GM21717 (cell line): ENCODE measurements at regions not wholly inside any gene's neighbourhood (a gene's known extent, or its start where the extent isn't known, plus 50 kb on each side); places are given as distances from the start of the nearest gene placed in this dataset.
A peak's percentile ranks its signal among the peaks of the same experiment; 100 is the strongest.
"Not testable (repeated sequence)": the region's sequence is repeated elsewhere in the genome, so short reads cannot be mapped to it uniquely, and the experiment has no call there.

Source experiments
- ATAC-seq: cut with Tn5 transposase; IDR thresholded peaks from one replicate; pipeline ENCODE4 v1.9.1; 2021; ENCODE audit warnings: mild to moderate bottlenecking, moderate library complexity; ENCODE audit not compliant: unreplicated experiment

DNA sequence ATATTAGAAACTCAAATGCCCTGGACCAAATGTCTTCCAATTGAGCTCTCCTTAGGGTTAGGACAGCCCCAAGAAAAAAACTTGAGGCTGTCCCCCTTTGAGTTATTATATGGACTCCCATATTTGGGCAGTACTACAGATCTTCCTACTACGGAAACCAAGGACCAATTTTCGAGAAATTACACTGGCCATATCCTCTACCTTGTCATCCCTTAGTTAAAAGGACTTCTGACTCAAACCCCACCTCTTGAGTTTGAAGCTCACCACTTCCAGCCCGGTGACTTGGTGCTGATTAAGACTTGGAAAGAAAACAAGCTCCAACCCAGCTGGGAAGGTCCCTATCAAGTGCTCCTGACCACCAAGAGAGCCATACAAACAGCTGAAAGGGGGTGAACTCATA lies 497.0 kb upstream of the GRAMD2B start:
- ATAC-seq, result peak; percentile 52

DNA sequence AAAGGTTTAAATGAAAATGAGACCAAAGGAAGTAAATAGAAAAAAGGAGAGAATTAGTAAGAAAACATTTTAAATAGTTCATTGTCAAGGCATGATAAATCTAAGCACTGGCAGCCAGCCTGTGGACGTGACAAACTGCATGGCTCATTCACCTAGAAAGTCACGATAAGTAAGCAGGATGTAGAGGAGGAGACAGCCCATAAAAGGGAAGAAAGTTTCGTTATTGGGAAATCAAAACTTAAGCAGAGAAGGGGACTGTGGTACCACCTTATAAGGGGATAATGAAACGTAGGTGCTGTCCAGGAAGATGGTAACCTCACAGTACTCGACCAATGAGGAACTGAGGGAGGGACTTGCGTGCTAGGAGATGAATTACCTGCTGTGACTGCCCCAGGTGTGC lies 494.5 kb upstream of the GRAMD2B start:
- ATAC-seq, result peak; percentile 80

DNA sequence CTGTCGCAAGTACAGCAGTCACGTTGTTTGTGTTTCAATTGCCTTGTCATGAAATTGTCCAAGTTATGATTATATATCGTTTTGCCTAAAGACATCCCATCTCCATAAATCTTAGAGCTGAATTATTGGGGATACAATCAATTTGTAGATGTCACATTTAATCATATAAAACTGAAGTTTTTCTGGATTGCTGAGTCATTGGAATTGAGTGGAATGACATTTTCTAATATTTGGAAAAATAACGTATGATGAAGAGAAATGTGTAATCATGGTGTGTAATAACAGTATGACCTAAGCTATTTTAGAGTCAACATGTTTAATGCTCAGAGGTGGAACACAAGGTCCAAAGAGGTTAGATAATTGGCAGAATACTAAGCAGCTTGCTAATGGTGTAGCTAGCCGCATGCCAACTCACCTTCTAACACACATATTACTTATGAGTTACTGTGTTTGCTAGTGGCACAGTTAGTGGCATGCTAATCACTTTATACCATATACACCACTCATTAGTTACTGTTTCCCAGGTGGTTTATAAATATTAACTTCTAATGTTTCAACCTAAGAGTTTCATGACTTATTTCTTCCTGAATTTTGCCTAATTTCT lies 473.1 kb upstream of the GRAMD2B start:
- no peak for ATAC-seq

DNA sequence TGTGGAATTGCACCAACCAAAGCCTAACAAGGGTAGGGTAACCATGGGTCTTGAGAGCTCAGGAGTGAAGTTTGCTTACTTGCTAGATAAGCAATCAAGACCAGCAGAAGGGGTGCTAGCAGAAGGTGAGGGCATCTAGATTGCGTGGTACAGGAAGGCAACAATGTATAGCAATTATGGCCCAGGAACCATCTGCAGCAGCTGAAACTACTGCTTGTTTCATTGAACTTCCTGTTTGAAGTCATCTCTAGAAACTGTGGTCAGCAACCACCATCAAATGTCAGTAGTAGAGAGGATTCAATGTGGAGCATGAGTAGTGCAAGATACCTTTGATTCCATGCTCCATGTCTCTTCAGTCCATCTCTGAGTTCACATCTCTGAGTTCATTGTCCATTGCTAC lies 462.1 kb upstream of the GRAMD2B start:
- ATAC-seq, result peak; percentile 100

DNA sequence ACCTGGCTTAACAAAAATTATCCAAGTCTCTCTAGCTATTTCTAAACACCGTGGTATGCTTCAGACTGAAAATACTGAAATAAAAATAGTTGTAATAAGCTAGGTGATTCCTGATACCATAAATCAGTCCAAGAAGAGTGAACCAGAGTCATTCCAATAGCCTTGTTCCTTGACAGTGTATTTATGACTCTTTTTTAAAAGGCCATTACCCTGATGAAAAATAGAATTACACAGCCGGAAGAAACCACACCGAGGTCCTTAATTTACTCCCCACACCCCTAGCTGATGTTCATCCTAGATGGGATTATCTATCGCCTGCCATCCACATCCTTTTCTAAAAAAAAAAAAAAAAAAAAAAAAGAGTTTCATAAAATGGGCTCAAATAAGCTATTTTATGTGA lies 457.6 kb upstream of the GRAMD2B start:
- ATAC-seq, result no peak

DNA sequence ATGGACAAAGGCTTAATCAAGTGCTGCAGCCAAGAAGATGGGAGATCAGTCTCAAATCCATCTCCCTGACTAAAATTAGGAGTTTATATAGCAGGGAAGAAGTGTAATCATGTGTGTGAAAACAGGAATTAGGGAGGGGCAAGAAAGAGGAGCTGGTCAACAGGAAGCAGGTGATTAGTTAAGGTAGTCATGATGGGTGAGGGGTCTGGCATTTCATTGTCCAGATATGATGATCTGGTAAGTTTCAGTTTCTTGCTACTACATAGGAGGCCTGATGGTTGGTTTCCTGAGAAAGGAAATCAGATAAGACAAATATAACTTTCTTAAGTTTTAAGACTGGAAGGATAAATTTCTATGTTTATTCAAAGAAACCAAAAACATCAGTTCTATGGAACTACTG lies 455.6 kb upstream of the GRAMD2B start:
- no peak for ATAC-seq

DNA sequence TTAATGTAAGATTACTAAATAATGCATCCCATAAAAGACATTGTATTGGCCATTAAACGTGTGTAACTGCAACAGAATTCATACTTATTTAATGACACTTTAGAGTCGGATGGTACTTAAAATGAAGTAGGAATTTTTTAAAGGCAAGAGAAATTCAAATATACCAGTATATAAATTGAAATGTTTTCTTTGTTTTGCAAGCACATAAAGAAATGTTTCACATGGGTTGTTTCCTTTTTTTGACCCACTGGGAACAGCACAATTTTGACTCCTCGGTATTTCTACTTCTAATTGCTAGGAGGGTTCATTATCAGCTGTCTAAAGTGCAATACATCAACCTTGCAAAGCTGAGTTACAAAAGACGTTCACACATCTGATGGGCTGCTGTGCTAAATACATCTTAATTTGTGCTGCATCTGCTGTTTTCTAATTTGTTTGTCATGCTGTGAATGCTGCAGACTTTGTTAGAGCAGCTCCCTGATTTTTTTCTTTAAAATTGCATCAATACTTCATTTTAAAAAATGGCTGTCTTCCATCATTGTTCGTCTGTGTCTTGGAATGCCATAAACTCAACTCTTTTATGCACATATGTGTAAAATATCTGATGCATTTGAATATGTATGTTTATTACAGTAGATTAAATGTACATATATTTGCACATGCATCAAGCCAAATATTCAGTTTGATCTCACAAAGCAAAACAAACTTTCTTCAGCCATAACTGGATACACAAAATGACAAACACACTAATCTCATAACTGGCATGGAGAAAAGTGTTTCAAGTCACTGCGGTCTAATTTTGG lies 454.0 kb upstream of the GRAMD2B start:
- no peak for ATAC-seq

DNA sequence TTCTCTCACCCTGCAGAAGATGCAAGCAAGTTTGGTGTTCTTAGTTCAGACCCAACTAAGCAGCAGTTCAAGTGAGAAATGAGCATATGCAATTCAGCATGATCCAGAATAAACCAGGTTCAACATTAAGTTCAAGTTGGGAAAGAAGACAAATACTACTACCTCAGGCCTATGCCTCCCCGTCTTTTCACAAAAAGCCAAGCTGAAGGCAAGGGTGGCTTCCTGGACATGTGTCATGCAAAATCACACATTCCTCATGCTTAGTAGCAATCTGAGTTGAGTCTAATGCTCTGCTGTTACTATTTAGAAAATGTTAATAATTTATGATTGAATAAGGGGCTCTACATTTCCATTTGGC lies 453.4 kb upstream of the GRAMD2B start:
- ATAC-seq, result no peak

DNA sequence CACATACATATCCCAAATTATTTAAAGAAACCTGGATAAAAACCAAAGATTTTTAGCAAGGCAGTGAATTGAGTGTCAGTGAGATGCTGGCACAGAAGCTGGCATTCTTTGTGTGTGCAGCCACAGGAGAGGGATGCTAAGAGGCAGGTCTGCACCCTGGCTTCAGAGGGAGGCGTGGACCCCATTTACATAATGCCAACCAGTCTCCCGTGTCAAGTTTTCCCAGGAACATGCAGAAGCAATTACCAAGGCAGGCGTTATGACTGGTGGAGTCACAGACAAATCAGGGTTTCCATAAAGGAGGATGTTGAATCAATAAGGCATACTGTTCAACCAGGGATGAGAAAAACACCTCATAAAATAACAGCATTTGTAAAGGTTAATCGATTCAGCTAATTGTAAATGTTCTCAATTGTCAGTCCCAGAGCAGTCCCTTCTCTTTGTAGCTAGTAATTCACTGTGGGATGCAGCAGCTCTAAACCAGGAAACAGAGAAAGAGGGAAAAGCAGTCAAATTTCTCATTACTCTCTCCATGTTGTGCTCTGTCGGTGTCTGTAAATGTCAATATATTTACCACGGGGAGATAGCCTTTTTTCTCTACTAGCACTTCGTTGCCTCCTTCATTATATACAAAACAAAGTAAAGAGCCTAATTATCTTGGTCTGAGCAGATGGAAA lies 452.4 kb upstream of the GRAMD2B start:
- ATAC-seq, result no peak

DNA sequence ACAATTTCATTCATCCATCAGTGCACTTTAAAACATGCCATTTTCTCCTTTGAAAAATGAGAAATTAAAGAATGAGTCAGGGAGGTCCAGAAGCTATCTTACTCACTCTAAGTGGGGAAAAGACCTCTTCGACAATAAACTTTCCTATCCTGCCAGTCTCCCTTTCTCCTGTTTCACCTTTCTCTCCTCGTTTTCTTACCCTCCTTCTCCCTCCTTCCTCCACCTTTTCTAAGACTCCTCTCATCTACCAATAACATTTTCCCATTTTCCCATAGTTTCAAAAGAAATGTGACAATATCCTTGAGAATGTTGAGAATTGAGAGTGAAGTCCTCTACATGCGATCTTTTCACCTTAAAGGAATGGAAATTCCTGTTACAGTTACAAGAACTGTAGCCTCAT lies 450.5 kb upstream of the GRAMD2B start:
- ATAC-seq, result no peak

DNA sequence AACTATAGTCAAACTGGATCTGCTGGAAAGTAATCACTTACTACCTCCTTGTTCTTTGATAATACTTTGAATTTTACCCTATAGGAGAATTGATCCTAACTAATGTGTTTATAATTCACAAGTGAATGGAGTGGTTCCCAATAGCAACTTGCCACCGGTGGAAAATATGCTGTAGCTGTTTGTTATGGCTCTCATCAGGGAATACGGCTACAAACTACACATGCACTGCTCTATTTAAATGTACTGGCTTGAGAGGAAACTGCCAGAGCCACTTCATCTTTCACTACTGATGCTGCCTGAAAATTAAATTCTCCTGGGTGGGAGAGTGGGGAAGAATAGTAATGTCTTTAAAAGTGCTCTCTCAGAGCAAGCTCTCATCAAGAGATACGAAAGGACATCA lies 448.5 kb upstream of the GRAMD2B start:
- no peak for ATAC-seq

DNA sequence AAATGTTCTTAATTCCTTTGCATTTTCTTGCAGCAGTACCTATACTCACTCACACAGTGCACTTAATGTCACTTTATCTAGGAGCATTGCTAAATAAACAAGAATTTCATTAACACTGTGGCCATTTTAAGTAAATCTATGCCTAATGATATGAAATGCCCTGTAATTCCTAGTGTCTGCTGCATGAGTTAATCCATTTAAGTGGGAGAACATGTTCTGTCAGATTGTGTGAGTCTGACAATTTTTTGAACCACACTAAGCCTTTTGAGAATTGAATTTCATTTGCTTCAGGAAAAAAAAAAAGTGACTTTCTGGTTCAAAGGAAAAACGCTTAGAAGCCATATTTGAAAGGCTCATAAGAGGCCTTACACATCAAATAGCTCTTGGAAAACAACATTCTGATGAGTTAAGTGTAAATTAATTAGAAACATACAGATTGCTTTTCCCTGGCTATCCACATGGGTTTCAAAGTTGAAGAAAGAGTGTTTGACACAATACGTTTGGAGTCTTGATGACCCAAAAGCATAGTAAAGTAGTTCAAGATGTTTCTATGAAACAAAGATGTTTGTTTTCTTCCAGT lies 446.7 kb upstream of the GRAMD2B start:
- no peak for ATAC-seq

DNA sequence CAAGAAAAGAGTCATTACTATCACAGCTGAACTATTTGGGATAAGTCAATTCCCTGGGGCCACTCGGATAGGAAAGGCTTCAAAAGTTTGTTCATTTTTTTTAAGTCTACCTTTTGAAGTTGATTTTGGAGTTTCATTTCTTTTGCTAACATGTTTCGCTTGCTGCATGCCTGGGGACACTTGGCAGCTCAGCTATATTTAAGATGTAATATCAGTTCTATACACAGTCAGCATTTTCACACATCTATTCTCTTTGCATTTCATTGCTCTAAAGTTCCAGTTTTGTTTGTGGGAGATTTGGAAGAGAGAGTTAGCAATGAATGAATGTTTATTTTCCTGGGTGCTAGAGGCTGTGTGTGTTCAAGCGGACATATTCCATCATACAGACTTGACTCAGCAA lies 445.2 kb upstream of the GRAMD2B start:
- ATAC-seq, result no peak

DNA sequence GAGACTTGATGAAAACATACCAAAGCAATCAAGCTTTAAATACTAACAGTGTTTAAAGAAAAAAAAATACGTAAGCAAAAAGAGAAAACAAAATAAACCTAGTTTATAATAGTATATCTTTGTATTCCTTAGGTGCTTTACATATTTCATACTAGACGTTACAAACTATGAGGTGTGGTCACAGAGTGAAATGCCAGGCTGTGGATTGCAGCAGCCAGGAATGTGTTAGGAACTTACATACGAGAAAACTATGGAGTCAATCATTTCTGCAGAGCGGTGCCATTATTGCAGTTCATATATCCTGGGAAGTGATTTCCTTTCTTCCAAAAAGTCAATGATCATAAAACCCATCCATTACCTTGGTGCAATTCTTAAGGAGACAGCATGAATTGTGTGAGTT lies 443.6 kb upstream of the GRAMD2B start:
- no peak for ATAC-seq

DNA sequence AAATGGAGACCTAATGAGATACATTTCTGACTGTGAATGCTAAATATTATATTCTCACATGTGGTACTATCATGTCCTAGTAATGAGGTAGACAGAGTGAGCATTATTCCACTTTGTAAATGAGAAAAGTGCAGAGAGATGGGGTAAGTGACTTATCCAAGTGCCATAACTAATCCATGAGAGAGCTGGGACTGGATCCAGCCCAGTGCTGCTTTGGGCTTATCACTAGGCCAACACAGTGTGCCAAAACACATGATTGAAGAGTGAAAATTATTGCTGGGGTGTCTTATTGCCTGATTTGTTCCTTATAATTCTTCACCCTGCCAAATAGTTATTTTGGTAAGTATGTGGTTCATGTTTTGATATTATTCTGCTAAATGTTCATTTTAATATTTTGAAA lies 442.2 kb upstream of the GRAMD2B start:
- no peak for ATAC-seq

DNA sequence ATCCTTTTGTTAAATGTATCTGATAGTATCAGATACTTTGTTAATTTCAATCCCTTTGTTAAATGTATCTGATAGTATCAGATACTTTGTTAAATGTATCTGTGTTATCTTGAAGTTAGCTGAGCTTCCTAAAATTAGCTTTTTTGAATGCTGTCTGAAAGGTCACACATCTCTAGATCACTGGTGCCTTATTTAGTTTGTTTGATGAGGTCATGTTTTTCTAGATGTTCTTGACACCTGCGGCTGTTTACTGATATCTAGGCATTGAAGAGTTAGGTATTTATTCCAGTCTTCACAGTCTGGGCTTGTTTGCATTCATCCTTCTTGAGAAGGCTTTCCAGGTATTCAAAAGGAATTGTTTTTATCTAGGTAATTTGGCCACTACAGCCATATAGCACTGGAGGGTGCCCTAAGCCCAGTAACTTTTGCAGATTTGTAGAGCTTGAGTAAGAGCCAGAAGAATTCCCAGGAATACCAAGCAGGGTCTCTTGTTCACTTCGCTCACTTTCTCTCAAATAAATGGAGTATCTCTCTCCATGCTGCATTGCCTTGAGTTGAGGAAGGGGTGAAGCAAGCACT lies 435.4 kb upstream of the GRAMD2B start:
- no peak for ATAC-seq

DNA sequence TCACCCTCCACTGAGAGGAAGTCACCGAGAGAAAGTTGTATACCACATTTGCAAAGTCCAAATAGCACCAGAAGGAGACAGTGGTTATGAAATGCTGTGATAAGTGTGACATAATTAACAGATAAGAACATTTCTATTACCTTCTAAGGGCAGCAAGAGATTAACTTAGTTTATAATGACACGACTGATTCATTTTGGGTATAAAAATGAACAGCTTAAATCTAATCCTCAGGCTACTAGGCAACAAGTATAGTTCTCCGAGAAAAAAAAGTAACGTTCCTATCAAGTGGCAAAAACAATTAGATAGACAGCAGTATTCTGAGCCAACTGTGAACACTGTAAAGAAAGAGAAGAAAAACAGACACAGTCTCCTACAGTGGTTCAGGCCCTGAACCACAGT lies 431.2 kb upstream of the GRAMD2B start:
- ATAC-seq, result no peak

DNA sequence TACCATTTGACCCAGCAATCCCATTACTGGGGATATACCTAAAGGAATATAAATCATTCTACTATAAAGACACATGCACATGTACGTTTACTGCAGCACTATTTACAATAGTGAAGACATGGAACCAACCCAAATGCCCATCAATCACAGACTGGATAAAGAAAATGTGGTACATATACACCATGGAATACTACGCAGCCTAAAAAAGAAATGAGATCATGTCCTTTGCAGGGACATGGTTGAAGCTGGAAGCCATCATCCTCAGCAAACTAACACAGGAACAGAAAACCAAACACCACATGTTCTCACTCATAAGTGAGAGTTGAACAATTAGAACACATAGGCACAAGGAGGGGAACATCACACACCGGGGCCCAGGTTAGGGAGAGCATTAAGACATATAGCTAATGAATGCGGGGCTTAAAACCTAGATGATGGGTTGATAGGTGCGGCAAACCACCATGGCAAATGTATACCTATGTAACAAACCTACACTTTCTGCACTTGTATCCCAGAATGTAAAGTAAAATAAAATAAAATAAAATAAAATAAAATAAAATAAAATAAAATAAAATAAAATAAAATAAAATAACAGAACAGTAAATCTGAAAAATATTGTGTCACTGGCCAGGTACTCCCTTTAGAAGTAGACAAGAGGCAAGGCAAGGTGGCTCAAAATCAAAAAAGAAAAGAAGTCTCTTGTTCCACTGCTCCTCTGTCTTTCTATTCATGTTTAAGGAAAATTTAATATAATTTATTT lies 423.8 kb upstream of the GRAMD2B start:
- ATAC-seq, result not testable (repeated sequence)

DNA sequence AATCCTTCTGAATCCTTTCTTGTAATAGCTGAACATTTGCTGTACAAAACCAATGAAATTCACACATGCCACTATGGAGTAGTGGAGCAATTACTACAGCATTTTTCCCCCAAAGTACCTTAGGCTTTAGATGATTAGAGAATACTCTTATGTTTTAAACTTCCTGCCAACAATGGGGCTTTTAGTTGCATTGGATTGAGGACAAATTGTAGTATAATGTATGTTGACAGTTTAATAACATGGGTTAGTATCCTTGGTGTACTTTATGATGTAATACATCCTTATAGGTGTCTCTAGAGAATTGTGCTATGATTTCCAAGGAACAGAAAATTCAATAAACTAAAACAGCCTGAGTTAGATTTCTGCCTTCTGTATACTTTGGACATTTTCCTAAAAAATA lies 422.7 kb upstream of the GRAMD2B start:
- no peak for ATAC-seq

DNA sequence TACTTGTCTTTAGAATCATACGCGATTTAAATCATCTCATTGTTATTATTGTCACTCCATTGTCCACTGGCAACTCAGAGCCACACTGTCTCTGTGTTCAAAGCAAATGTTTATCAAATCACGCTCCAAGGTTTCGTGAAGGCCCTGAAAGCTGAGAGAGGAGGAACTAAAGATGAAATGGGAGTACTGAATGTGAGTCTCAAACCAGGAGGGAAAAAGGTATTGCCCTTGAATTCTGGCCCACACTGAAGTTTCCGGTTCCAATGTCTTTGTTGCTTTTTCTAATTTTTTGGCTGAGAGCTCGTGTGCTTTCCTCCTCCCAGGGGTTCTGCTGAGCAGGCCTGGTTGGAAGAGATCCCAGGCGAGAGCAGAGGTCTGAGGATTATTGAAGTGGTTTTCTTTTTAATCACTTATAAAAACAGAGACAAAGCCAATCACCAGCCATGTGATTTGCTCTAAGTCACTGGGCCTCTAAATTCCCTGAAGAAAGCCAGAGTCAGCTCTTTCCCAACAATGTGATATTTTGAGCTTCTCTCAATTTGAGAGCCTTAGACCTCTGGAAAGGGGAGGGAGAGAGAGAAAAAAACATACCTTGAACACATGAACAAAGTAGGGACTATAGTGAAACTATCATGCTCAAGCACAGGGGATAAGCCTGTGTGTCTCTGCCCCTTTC lies 420.8 kb upstream of the GRAMD2B start:
- ATAC-seq, result no peak
